GM18951 (cell line): ENCODE measurements at regions not wholly inside any gene's neighbourhood (a gene's known extent, or its start where the extent isn't known, plus 50 kb on each side); places are given as distances from the start of the nearest gene placed in this dataset.

Source experiments
- POLR2A ChIP-seq: IDR thresholded peaks from 4 replicates; pipeline ENCODE4 v1.6.1; 2011; ENCODE audit warnings: mild to moderate bottlenecking; ENCODE audit not compliant: insufficient read length, insufficient read depth; ENCODE audit errors: extremely low read depth
- in situ Hi-C: fragments of 300-500 bp; cut with MboI; formaldehyde crosslinking; loops from one replicate; pipeline ENCODE4 v1.12.0; 2022; ENCODE audit warnings: low sequenced_read_pairs, mixed read lengths, inconsistent platforms; ENCODE audit not compliant: unreplicated experiment

GRCh38 chr2:71829008-71829407 lies 318.7 kb downstream of the CYP26B1 start:
- no peak for TF ChIP-seq POLR2A
- in situ Hi-C loops = no loop called here

DNA sequence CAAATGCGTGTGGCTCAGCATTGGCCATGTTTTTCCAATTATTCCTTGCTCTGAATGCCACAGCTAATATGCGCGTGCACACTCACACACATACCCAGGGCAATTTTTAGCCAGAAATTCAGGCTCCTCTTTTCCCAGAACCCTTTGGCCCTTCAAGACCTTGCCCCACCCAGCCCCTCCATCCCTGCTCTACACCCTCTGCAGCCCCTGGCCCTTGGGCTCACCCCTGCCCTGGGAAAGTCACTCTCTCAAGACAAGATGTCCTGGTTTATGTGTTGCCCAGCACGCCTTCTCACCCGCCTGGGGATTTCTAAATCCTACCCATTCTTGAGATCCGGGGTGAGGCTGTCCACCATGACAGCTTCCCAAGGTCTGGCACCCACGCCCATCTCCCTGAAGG lies 319.7 kb downstream of the CYP26B1 start:
- in situ Hi-C loops = no loop called here
- TF ChIP-seq POLR2A = no peak

DNA sequence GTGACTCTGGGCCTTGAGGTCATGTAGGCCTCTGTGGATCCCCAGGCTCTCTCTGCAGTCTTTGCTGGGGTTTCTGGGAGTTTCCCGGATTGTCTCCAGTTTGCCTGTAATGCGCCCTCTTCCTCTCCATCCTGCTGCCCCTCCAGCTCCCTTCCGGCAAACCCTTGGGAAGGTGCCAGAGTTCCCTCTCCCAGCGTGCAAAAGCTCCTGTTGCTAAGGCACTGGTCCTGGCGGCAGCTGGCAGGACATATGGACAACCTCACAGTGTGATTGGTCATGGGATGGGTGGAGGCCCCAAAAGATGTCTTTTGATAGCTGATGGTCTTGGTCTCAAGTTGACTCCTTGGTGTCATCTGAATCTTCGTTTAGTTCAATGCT lies 320.1 kb downstream of the CYP26B1 start:
- TF ChIP-seq POLR2A = no peak
- in situ Hi-C loops = no loop called here

DNA sequence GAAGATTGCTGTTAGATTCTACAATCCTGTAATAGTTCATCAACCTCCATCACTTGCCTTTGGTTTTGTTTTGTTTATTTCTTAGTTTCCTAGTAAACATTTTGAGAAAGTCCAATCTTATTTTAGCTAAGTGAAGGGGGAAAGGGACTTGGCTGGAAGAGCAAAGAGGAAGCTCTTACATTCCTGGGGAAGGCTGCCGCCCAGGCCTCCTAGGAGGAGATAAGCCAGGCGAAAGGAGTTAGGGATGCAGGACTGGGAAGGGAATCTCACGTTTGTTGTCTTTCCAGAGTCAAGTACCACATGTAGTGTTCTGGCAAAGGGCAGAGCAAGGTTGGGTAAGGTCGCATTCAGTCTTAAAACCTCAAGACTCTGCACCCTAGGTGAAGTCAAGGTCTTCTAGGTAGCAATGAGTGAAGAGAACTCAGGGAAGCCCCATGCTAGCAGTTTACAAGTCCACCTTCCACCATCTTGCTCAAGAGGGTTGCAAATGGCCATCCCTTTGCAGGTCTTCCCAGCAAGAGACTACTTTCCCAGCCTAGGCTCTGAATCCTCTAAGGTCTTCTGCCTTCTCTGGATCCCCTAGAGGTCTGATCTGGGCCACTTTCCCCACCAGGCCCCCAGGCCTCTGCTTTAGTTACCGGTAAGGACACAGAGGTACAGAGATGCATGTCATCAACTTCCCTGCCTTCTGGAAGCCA lies 320.7 kb downstream of the CYP26B1 start:
- in situ Hi-C loops = no loop called here
- TF ChIP-seq POLR2A = no peak

GRCh38 chr2:71826299-71826698 lies 321.4 kb downstream of the CYP26B1 start:
- in situ Hi-C loops = no loop called here
- no peak for TF ChIP-seq POLR2A

DNA sequence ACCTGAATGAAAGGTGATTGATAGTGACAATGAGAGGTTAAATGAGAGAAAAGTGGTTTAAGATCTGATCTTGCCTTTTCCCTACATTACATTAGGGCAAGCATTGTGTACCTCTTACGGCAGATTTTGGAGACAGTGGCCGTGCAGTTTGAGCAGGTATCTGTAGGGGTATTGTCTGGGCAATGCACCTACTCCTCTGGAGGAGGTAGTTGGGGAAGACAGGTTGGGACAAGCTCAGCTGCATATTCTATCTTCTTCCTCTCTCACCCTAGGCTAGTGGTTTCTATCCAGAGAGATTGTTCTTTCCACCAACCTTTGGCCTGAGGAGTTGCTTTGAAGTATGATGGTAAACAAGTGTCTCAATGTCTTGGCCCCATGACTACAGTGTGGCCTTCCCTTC lies 323.2 kb downstream of the CYP26B1 start:
- TF ChIP-seq POLR2A = no peak
- in situ Hi-C loops = no loop called here

DNA sequence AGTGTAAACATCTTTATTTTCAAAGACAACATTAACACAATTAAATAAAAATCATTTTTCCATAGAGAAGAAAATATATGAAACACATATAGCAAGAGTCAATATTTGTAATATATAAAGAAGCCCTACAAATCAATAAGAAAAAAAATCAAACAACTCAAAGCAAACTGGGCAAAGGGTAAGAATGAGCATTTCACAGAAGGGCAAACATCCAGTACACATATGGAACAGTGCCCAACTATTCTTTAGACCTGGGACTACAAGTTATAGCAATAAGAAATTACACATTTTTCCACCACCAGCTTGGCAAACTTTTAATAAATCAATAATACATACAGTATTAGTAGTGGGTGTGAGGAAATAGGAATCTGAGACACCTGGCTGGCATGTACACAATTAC lies 324.1 kb downstream of the CYP26B1 start:
- no peak for TF ChIP-seq POLR2A
- in situ Hi-C loops = no loop called here

DNA sequence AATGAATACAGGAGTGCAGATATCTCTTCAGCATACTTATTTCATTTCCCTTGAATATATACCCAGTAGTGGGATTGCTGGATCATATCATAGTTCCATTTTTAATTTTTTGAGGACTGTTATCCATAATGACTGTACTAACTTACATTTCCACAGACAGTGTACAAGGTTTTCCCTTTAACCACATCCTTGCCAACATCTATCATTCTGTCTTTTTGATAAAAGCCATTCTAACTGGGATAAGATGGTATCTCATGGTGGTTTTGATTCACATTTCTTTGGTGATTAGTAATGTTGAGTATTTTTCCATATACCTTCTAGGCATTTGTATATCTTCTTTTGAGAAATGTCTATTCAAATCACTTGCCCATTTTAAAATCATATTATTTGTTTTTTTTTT lies 325.2 kb downstream of the CYP26B1 start:
- in situ Hi-C loops = no loop called here
- no peak for TF ChIP-seq POLR2A

- in situ Hi-C loops = no loop called here
- no peak for TF ChIP-seq POLR2A
These were observed 325.8 kb downstream of the CYP26B1 start for GRCh38 chr2:71821856-71822255.

DNA sequence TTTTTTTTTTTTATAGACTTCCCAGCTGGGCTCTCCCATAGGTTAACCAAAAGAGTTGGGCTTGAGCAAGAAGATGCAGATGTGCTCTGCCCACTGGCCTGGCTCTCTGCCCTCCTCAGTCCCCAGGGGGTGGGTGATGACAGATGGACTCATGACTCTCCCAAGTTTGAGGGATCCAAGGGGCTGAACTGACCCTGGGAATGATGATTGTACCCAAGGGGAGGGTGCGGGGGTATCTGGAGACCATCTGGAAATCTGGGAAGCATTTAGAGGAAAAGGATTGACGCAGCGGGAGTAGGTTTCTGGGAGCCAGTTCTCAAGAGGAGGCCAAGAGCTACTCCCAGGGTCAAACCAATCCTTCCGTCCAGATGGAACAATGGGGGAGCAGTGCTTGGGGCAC lies 330.8 kb downstream of the CYP26B1 start:
- no peak for TF ChIP-seq POLR2A
- in situ Hi-C loops = no loop called here

DNA sequence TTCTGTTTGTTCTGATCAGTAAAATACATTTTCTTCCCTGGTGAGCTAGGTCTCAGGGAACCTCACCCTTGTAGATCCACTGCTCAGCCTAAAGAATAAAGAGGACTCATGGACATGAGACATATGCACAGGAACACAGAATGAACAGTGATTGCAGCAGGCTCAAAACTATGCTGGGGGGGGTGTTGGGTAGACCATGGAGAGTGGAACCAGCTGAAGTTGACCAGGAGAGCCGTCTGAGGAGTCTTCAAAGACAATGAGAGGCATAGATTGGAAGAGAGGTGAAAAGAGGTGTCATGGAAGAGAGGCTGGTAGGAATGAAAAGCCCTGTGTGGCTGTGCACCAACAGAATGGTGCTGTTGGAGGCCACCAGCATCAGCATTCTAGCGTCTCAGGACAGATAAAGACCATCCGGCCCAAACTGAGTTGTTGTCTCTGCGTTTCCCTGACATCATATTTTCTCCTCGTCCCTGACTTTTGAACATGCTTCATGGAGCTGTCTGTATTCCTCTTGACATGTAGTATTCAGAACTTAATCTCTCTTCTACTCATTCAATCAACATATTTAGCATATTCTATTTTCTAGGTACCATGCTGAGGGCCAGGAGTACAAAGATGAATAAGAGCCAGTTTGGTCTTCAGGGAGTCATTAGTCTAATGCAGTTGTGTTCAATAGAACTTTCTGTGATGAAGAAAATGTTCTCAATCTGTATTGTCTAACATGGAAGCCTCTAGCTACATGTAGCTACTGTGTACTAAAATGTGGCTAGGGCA lies 331.8 kb downstream of the CYP26B1 start:
- in situ Hi-C loops = no loop called here
- TF ChIP-seq POLR2A = no peak

GRCh38 chr2:71814885-71815284 lies 332.8 kb downstream of the CYP26B1 start:
- in situ Hi-C loops = no loop called here
- no peak for TF ChIP-seq POLR2A

- no peak for TF ChIP-seq POLR2A
- in situ Hi-C loops = no loop called here
These were observed 333.7 kb downstream of the CYP26B1 start for GRCh38 chr2:71813807-71814470.

GRCh38 chr2:71813315-71813714 lies 334.3 kb downstream of the CYP26B1 start:
- no peak for TF ChIP-seq POLR2A
- in situ Hi-C loops = no loop called here
